ENCODE measurements at regions not wholly inside any gene's neighbourhood (a gene's known extent, or its start where the extent isn't known, plus 50 kb on each side); places are given as distances from the start of the nearest gene placed in this dataset.

DNA sequence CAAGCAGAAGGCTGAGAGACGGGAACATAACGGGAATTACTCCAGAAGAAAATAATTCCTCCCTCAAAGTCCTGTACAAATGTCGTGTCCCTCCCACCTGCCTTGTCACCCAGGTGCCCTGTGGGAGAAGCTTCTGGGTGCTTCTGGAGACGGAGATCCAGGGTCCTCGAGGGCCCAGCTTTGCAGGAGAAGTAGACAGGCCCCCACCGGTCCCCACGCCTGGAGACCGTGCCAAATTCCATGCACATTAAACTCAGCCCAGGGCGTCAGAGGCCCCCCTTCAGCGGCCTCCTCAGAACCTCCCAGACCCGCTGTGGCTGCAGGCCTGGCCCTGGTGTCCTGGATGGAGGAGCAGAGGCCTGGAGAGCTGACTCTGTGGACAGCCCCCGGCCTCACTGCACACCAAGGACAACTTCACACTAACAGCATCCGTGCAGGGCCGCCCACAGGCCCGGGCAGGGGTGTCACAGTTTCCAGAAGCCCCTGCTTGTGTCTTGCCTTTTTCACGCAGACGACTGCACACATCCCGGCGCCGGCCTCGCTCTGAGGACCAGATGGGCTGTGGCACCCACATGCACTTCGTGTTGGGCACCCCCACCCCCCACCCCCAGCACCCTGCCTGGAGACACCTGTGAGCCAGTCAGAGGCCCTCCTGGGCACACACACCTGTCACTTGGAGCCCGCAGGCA, 734.3 kb downstream of the BRD1 start:
- no peak for DNase-seq (ENCODE audit: low spot score)

GRCh38 chr22:49092716-49093115, 735.0 kb downstream of the BRD1 start:
- peak; percentile 31 for DNase-seq (ENCODE audit: low spot score)

DNA sequence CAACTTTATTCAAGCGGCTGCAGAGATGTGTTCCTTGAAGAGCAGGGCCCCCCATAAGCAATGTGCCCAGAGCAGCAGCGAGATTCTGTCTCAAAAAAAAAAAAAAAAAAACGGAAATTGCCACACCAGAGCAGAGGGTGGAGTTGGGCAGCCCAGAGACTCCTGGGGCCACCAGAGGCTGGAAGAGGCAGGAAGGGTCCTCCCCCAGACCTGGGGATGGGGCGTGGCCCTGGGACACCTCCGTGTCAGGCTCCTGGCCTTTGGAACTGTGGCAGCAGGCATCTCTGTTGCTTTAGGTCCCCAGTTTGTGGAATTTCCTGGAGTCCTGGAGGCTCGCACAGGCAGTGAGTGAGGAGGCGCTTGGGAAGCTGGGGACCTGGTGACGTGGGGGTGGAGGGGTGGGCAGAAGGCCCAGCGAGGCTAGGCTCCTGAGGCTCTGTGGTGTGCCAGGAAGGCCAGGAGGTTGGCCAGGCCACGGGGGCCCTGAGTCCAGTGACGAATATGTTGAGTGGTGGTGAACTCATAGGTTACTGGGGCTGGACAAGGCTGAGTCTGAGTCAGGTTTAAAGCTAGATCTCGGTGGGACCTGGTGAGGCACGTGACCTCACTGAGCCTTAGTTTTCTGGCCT, 735.6 kb downstream of the BRD1 start:
- DNase-seq (ENCODE audit: low spot score): peak; percentile 89

- no peak for DNase-seq (ENCODE audit: low spot score)
Observed at GRCh38 chr22:49091451-49091850, 736.2 kb downstream of the BRD1 start.

GRCh38 chr22:49090853-49091135, 736.9 kb downstream of the BRD1 start:
- no peak for DNase-seq (ENCODE audit: low spot score)

GRCh38 chr22:49090061-49090852, 737.4 kb downstream of the BRD1 start:
- no peak for DNase-seq (ENCODE audit: low spot score)

DNA sequence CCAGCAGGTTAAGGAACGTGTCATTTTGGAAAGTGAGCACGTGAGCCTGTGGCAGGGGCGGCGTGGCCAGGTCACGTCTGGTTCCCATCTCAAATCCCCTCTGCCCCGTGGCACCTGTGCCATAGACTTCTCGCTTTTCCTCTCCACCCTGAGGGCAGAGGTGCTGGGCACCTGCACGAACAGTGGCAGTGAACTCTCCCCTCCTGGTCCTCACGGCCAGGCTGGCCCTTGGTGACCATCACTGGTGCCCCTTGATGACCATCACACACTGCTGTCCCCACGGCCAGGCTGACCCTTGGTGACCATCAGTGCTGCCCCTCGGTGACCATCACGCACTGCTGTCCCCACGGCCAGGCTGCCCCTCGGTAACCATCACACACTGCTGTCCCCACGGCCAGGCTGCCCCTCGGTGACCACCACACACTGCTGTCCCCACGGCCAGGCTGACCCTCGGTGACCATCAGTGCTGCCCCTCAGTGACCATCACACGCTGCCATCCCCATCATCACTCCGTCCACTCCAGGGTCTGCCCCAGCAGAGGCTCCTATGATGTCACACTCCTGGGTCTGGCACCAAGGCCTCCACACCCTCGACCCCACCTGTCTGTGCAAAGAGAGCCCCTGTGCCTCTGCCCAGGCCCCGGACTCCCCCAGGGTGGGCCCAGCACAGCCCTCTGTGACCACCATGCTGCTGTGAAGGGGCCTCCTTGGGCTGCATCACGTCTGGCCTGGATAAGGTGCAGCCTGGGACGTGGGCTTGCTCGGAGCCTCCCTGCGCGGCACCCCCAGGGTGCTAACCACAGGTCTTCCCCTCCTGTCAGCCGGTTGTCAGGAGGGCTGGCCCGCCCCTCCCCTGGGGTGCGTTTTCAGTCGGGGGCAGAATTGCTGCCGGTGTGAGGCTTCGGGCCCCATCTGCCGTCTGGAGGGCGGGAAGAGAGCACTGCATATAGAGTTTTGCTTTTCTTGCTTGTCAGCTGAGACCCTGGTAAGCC, 738.6 kb downstream of the BRD1 start:
- DNase-seq (ENCODE audit: low spot score): no peak

DNA sequence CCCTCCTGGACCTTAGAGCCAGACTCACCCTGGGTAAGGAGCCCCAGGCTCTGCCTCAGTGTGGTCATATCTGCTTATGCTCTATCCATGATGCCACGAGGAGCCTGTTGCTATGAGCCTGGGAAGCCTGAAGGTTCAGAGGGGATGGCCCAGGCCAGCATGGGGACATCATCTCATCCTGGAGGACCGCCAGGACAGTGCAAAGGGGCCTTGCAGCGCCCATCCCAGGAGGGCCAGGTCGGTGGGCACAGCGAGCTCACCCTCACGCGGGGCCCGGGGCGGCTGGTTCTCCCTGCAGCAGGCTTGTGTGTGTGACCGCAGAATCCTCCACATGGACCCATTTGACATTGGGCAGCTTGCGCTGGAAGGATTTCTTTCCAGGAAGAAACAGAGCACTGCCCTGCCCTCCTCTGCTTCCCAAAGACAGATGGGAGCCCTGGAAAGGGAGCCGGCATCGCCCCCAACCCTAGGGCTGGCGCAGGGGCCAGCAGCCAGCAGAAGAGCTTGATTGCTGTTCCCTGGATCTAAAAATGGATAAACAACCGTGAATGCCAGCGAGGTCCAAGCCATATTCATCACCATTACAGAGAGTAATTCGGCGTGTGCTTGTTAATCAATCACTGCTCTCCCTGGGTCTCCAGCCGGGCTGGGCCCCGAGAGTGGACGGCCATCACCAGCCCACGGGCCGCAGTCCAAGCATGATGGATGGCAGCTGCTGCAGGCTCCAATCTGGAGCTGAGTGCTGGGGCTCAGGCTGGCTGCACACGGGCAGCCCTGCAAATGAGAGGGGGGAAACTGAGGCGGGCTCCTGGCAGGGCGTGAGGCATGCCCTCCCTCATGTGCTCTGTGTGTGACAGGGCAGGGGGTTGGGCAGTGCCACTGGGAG, 739.7 kb downstream of the BRD1 start:
- no peak for DNase-seq (ENCODE audit: low spot score)

GRCh38 chr22:49087198-49087597, 740.5 kb downstream of the BRD1 start:
- DNase-seq (ENCODE audit: low spot score): no peak

DNA sequence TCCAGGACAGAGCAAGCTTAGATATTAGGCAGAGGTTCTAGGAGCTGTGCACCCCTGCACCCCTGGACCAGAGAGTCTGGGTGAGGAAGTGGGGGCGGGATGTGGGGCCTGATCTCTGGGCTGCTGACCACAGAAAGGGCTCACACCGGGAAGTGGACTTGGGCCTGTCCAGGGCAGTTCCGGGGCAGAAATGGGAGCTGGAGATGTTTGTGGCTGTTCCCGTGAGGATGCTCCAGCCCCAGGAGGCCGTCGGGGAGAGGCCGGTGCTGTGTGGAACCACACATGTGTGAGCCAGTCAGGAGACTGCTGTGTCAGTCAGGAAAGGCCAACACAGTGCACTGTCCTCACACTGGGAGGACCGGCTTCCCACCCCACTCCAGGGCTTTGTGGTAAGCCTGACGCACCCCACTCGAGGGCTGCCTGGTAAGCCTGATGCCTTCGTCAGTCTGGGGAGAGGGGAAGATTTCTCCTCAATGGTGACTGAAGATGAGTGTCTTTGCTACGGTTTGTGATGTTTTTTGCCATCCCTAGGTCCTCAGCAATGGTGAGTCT, 741.0 kb downstream of the BRD1 start:
- no peak for DNase-seq (ENCODE audit: low spot score)

- peak; percentile 91 for DNase-seq (ENCODE audit: low spot score)
Observed at GRCh38 chr22:49086181-49086580, 741.5 kb downstream of the BRD1 start.

GRCh38 chr22:49084206-49084605, 743.5 kb downstream of the BRD1 start:
- peak; percentile 77 for DNase-seq (ENCODE audit: low spot score)

- DNase-seq (ENCODE audit: low spot score): no peak
Observed at GRCh38 chr22:49083607-49084006, 744.1 kb downstream of the BRD1 start.

- DNase-seq (ENCODE audit: low spot score): no peak
Observed at GRCh38 chr22:49082451-49082850, 745.2 kb downstream of the BRD1 start.

DNA sequence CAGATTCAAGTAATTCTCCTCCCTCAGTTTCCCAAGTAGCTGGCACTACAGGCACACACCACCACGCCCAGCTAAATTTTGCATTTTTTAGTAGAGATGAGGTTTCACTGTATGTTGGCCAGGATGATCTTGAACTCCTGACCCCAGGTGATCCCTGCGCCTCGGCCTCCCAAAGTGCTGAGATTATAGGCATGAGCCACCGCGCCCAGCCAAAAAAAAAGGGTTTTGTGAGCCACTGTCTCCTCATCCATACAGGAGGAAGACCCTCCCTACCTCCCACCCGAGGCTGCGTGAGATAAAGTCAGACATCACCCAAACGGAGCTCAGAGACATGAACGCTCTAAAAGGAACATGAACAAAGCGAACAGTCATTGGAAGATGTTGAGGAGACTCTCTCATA, 745.7 kb downstream of the BRD1 start:
- no peak for DNase-seq (ENCODE audit: low spot score)

- DNase-seq (ENCODE audit: low spot score): no peak
Observed at GRCh38 chr22:49081261-49081666, 746.4 kb downstream of the BRD1 start.

DNA sequence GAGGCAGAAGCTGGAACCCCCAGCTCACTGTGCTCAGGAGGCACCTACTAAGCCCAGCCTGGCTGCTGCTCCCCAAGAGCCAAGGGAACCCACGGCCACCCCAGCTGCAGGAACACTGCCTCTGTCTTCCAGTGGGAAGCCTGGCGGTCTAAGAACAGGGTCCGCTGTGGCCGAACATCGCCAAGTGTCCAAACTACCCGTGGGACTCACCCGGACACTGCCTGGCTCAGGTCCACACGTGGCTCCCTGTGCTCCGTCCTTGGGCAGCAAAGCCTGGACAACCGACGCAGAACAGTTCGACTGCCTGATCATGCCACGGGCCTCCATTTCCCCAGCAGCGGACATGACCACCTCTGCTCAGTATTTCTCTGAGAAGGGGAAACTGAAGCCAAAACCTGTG, 747.0 kb downstream of the BRD1 start:
- no peak for DNase-seq (ENCODE audit: low spot score)

- no peak for DNase-seq (ENCODE audit: low spot score)
Observed at GRCh38 chr22:49079743-49080500, 747.8 kb downstream of the BRD1 start.

DNA sequence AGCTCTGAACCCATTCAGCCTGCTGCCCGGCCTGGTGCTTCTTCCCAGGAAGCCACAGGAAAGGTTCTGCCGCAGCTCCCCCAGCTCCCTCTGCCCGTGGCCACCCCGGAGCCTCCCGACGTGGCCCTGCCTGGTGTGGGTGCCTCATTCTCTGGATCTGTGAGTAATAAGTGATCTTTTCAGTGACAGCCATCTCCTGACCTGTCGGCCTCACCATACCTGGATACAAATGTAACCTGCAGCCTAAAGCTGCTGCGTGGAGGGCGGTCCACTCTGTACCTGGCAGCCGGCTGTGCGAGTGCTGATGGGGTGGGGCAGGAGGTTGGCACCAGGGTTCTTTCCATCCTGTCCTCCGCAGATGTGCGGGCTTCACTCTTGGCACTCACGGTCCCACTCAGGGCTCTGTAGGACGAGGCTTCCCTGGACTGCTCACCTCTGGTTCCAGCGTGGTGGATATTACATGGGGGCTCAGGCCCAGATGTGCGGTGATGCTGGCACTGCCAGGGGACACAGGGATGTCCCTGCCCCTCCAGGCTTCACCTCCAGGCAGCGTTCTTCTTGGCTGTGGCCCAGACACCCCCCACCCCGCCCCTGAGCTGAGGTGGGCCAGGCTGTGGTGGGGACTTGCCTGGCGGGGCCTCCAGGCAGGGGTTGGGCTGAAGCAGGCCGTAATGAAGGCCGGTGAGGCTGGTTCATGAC, 748.5 kb downstream of the BRD1 start:
- no peak for DNase-seq (ENCODE audit: low spot score)

Measured in SW480 (cell line).